LNCAP (cell line): ENCODE measurements at regions not wholly inside any gene's neighbourhood (a gene's known extent, or its start where the extent isn't known, plus 50 kb on each side); places are given as distances from the start of the nearest gene placed in this dataset.

Experiments
- CTCF ChIP-seq: fragments of 450-650 bp; IDR thresholded peaks from 2 replicates; pipeline ENCODE4 v1.5.1; 2017; ENCODE audit warnings: mild to moderate bottlenecking

- no peak for TF ChIP-seq CTCF
Observed at GRCh38 chr10:121406823-121407545, 191.3 kb downstream of the FGFR2 start.

DNA sequence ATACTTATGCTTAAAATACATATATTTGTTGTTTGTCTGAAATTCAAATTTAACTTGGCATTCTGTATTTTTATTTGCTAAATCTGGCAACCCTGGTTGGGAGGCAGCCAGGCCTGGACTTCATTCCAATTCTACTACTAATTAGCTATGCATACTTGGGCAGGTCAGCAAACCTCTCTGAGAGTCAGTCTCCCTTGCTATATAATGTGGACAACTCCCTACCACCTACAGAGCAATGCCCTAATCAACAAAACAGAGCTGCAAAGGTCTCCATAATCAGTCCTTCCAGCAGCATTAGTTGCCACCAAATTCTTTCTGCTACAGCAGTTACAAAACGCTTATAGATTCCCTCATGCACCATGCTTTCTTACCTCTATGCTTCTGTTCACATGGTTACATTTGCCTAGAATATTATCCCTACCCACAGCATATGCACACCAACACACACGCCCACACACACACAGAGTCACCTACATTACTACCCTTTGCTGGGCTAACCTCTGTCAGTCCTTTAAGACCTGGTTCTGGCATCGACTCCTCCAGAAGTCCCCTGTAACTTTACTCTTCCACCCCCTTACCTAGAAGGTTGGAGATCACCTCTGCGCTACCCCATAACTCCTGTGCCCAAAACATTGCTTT is 188.7 kb downstream of the FGFR2 start:
- no peak for TF ChIP-seq CTCF

GRCh38 chr10:121411004-121411403 is 187.2 kb downstream of the FGFR2 start:
- TF ChIP-seq CTCF = no peak

GRCh38 chr10:121413951-121414350 is 184.3 kb downstream of the FGFR2 start:
- TF ChIP-seq CTCF = no peak

GRCh38 chr10:121414366-121415062 is 183.7 kb downstream of the FGFR2 start:
- no peak for TF ChIP-seq CTCF

- no peak for TF ChIP-seq CTCF
Observed at GRCh38 chr10:121415063-121415399, 183.2 kb downstream of the FGFR2 start.

DNA sequence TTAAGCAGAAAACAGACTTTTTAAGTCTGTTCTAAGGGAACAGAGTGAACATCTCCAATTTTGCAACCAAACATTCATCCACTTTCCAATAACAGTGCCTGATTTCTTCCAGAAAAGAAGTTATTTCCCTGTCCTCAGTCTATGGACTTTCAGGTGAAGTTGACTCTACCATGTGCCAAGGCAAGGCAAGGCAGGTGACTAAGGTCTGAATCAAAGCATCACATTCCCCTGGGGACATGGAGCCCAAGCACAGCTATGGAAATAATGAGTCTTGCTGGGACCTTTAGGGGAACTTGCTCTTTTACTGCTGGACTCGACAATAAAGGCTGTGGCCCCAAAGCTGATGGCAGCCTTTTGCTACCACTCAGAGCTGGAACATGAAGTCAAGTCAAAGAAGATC is 182.2 kb downstream of the FGFR2 start:
- no peak for TF ChIP-seq CTCF
